GM21786 (cell line): ENCODE measurements at regions not wholly inside any gene's neighbourhood (a gene's known extent, or its start where the extent isn't known, plus 50 kb on each side); places are given as distances from the start of the nearest gene placed in this dataset.
"Not testable (repeated sequence)": the region's sequence is repeated elsewhere in the genome, so short reads cannot be mapped to it uniquely, and the experiment has no call there.

ENCODE experiments used
- ATAC-seq: cut with Tn5 transposase; IDR thresholded peaks from one replicate; pipeline ENCODE4 v1.9.1; 2021; ENCODE audit not compliant: unreplicated experiment

DNA sequence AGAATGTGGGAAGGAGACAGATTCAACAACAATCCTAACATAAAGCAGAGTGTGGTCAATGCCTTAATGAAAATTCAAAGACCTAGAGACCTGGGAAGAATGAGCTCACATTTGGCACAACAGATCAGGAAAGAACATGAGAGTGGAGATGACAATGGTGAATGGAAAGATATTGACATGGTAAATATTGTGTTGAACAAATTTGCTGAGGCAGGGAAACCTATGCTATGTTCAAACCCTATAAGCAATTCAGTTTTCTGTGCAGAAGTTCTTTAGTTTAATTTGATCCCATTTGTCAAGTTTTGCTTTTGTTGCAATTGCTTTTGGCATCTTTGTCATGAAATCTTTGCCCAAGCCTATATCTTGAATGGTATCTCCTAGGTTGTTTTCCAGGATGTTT, 199.4 kb upstream of the LRRTM4 start:
- ATAC-seq, result no peak

DNA sequence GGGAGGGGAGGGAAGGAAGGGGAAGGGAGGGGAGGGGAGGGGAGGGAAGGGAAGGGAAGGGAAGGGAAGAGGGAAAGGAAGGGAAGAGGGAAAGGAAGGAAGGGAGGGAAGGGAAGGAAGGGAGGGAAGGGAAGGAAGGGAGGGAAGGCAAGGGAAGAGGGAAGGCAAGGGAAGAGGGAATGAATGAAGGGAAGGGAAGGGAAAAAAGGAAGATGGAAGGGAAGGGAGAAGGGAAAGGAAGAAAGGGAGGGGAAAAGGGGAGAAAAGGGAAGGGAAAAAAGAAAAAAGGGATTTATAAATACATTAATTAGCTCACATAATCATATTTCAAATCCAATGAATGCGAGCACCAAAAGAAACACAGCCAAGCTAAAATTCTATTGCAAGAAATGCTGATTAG, 202.9 kb upstream of the LRRTM4 start:
- ATAC-seq, result no peak

DNA sequence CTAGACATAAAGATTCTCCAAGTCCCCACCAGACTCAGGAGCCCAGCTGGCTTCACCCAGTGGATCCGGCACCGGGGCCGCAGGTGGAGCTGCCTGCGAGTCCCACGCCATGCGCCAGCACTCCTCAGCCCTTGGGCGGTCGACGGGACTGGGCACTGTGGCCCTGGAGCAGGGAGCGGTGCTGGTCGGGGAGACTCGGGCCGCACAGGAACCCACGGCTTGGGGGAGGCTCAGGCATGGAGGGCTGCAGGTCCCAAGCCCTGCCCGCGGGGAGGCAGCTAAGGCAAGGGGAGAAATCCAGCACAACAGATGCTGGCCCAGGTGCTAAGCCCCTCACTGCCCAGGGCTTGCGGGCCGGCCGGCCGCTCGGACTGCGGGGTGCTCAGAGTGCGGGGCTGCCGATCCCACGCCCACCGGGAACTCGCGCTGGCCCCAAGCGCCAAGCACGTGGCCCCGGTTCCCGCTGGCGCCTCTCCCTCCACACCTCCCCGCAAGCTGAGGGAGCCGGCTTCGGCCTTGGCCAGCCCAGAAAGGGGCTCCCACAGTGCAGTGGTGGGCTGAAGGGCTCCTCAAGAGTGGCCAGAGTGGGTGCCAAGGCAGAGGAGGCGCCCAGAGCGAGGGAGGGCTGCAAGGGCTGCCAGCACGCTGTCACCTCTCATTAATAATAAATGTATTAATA, 212.6 kb upstream of the LRRTM4 start:
- not testable (repeated sequence) for ATAC-seq

DNA sequence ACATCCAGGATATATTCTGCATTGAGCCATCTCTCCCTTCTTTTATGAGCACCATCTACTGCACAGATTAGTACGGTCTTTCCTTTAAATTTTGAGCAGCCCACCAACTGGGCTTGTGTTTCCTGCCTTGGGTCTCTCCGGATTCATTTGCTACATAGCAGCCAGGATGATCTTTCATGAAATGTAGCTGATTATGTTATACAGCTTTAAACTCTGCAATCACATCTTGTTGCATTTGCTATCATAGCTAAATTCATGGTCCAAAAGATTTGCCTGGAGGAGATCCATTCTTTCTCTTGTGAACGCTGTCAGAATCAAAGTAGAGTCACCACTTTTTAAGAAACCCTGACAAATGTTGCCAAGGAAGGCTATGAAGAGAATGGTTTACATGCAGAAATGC, 215.1 kb upstream of the LRRTM4 start:
- ATAC-seq, result no peak

DNA sequence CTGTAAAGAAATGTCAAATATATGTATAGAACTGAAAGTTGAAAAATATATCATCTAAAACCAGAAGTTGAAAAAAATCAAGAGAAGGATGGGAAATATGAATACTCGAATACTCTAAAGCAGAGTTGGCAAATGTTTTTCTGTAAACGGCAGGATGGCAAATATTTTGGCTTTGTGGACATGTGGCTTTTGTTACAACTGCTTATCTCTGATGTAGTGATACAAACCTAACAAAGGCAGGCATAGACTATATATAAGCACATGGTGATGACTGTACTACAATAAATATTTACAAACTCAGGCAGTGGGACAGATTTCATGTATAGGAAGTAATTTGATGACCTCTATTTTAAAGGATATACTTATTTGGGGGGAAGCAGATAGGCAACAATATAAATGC, 224.6 kb upstream of the LRRTM4 start:
- ATAC-seq, result no peak

DNA sequence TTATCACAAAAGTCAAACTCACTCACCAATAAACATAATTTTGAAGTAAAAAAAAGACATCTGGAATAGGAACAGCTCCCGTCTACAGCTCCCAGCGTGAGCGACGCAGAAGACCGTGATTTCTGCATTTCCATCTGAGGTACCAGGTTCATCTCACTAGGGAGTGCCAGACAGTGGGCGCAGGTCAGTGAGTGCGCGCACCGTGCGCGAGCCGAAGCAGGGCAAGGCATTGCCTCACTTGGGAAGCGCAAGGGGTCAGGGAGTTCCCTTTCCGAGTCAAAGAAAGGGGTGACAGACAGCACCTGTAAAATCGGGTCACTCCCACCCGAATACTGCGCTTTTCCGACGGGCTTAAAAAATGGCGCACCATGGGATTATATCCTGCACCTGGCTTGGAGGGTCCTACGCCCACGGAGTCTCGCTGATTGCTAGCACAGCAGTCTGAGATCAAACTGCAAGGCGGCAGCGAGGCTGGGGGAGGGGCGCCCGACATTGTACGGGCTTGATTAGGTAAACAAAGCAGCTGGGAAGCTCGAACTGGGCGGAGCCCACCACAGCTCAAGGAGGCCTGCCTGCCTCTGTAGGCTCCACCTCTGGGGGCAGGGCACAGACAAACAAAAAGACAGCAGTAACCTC, 231.7 kb upstream of the LRRTM4 start:
- ATAC-seq, result not testable (repeated sequence)

DNA sequence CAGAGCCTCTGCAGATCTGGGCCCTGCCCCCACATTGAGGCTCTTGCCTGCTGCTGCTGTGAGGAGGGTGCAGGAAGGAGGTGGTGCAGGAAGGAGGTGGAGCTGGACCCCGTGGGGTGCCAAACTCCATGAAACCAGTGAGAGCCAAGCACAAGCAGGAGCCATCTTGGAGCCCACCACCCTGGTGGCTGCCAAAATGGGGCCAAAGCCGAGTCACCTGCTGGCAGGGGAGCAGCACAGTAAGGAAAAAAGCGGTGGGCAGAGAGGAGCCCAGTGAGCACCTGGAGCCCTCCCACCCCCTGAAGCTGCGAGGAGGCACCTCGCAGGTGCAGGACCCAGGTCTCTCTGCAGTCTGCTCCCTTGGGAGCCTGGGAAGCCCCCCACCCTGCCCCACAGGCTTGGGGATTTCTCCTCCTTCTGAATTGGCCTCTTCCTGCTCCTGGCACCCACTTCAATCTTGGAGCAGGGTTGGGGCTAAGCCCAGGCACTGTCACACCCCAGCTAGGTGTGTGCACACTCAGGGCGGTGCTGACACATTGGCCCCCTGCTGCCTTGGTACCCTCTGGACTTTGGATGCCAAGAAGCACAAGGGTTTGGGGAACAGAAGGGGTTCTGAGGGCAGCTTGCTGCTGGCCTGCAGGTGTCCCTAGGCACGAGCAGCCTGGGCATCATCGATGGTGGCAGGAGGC, 245.4 kb upstream of the LRRTM4 start:
- no peak for ATAC-seq

DNA sequence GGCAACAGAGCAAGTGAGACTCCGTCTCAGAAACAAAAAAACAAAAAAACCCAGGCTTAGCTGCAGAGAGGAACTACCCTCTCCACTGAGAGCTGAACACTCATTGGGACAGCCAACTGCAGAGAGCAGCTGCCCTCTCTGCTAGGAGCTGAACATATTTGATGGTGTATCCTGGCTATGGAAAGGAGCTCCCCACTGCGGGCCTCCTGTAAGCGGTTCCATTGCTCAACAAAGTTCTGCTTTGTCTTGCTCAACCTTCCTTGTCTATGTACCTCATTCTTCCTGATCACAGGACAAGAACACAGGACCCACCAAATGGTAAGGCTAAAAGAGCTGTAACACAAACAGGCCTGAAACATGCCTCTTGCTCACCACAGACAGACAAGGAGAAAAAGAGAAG, 246.3 kb upstream of the LRRTM4 start:
- no peak for ATAC-seq

DNA sequence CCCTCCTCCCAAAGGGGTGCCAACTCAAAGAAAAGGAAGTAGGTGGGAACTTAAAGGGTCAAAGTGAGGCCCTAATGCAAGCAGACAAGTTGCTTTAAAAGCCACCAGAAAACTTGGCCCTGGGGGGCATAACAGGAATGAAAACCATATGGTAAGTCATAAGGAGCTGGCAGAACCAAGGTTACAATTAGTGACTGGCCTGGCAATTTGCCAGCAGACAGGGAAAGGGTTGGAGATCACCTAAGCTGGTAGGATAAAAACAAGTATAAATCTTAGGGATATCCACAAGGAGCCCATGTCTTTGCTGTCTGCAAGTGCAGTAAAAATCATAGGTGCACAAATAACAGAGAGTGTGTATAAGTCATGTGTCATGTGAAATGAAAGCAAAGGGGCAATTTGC, 256.7 kb upstream of the LRRTM4 start:
- no peak for ATAC-seq

DNA sequence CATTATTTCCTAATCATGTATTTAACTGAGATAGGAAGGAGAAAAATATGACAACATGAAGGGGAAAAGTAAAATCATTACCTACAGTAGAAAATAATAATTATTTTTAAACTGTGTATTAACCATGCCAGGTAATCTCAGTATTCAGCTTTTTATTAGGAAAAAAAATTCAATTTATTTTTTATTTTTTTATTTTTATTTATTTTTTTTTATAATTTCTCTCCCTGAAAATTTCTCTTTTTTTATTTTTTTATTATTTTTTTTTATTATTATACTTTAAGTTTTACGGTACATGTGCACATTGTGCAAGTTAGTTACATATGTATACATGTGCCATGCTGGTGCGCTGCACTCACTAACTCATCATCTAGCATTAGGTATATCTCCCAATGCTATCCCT, 271.3 kb upstream of the LRRTM4 start:
- ATAC-seq, result not testable (repeated sequence)

DNA sequence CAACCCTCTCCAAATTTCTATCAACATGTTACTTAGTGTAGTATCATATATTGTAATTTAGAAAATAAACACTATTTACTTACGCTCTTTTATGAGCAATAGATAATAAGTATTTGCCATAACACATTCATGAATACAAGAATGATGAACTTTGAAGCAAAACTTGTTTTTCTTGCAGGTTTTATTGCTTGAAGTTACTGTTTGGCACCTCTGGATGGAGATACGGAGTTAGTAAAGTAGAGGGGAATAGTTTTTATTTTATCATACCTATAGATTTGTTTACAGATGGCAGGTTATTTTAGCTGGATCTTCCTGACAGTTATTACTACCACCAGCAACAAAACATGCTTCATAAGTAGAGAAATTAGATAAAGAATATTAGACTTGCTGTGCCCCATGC, 274.2 kb upstream of the LRRTM4 start:
- ATAC-seq, result no peak

DNA sequence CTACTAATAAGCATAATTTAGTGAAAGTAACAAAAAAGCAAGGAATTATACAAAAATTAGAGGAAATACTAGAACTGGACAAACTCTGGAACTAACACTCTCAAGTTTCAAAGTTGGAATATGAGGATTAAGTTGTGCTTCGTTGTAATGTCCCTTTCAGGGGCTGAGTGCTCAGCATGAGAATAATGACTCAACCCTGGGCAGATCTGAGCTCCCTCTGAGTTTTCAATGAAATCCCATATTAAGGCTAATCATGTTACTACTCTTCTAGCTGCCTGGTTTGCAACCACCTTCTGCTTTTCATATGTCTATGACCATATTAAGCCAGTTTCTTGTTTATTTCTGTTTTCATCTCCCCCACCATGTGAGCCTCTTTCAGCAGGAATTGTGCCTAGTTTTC, 274.9 kb upstream of the LRRTM4 start:
- no peak for ATAC-seq

DNA sequence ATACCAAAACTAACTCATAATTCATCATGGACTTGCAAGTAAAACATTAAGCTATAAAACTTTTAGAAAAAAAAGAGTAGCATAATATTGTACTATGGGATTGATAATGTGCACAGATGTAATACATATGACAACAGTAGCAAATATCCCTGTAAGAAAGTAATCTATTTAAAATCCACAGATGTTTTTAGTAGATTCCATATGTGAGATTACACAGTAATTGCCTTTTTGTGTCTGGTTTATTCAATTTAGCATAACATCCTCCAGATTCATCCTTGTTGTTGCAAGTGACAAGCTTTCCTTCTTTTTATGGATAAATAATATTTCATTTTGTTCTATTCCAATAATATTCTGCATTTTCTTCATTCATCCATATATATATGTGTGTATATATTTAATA, 278.2 kb upstream of the LRRTM4 start:
- no peak for ATAC-seq

DNA sequence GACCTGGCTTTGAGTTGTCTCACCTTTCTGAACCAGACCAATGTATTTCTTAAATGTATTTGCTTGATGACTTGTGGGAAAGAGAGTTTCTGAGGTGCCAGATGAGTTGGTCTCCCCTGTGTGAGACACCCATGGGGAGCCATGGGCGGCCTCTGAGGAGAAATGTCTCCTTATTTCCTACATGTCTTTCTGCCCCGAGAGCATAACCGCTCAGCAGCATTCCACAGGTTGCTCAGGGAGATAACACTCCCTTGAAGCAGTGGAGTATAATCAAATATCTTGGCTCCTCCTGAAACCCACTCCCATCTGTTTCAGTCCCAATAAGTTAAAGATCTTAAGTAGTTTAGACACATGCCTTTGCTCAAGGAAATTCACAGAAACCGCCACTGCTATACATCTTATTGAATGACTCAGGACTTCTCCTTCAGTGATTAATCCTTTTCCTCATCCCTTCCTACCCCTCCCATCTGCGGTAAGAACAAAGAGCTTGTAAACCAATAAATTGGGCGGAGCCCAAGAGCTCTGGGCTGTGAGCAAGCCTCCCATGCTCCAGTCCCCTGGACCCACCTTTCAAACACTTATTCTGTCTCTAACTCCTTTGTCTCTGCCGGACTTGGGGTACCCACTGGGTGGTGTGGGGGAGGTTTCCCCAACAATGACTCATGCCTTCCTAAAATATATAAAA, 285.5 kb upstream of the LRRTM4 start:
- no peak for ATAC-seq

DNA sequence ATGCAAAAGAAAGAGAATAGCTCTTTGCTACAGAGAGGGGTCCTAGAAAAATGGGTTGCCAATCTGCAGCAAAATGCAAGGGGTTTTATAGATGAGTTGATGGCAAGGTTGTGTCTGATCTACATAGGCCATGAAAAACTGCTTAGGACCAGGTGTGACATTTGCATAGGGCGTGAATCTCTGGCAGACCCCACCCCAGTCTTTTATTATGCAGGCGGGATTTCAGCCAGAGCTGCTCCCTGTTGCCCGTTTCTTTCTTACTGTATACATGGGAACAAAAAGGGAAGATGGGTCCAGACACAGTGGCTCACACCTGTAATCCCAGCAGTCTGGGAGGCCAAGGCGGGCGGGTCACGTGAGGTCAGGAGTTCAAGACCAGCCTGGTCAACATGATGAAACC, 286.4 kb upstream of the LRRTM4 start:
- no peak for ATAC-seq

DNA sequence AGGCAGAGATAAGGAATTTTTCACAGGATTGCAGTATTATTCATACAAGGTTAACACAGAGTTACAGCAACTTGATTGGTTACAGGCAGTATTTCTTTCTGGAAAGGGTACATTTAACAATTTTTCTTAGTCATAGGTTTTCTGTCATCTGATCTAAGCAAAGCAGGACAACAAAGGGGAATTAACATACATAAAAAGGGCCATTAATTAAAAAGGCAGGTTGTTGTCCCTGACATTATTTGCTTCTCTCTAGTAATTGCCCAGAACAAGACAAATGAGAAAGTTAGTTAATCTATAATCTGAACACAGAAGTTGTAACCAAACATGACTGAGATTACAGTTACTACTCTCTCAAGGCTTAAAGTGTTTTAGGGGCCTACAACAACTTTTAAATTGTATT, 291.4 kb upstream of the LRRTM4 start:
- no peak for ATAC-seq

DNA sequence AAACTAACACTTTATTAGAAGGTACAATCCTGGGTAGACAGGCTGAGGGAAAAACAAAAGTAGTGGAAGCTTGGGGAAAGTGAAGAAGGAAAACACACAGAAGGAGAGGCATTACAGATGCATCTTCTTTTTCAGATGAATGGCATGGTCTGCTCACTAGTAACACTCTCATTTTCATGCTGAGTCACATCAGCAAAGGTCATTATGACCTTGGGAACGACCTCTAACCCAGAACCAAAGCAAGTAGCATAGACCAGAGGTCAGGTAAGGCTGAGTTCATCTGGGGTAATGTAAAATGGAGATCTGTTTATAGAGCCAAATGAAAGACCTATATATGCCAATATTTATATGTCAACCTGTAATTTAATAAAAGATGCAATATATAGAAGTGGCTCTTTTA, 294.4 kb upstream of the LRRTM4 start:
- ATAC-seq, result no peak

DNA sequence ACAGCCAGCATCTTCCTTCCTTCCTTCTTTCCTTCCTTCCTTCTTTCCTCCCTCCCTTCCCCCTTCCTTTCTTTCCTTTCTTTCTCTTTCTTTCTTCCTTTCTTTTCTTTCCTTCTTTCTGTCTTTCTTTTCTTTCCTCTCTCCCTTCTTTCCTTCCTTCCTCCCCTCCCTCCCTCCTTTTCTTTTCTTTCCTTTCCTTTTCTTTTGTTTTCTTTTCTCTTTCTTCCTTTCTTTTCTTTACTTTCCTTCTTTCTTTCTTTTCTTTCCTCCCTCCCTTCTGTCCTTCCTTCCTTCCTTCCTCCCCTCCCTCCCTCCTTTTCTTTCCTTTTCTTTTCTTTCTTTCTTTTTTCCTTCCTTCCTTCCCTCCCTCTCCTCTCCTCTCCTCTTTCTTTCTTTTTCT, 296.0 kb upstream of the LRRTM4 start:
- ATAC-seq, result no peak

DNA sequence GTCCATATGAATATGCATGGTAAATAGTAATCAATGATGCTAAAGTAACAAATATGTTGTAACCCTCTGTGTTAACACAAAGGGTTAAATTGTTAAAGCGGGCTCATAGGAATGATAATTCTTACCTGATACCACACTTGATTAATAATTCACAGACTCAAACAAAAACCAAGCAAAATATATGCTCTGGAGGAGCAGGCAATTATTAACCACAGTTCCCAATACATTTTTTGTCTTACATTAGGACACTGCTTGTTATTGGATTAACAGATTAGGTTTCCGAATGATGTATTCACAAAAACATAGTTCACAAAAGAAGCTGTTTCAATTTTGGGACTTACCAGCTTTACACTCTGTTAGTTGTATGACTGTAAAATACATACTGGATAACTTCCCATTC, 300.9 kb upstream of the LRRTM4 start:
- ATAC-seq, result no peak

DNA sequence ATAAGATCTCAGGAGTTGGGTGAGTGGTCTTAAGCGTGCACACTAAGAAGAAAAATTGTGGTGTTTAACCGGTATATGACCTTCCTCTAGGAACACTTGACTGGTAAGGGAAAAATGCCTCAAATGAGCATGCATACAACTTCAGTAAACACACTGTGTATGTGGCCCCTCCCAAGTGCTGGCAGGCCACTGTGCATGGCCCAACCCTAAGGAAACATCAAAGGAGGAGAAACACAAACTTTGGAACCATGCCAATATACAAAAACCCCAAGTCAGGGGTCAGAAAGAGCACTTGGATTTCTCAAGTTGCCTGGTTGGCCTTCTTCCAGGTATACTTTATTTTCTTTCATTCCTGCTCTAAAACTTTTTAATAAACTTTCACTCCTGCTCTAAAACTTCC, 308.9 kb upstream of the LRRTM4 start:
- ATAC-seq, result no peak

DNA sequence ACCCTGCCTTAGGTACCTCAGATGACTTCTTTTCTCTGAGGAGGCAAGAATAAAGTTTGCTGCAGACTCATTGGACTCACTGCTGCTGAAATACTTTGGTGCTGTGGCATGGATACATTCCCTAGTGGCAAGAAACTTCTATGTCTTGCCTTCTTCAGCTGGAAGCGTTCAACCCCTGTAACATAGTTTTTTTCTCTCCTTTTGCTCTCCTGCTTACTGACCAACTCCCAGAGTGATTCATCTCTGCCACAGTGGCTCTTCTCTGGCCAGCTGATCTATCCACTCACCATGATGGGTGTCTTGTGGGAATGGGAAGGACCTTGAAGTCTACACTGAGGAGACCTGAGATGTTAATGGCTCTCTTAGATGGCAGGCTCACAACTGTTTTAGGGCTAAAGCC, 309.3 kb upstream of the LRRTM4 start:
- no peak for ATAC-seq

DNA sequence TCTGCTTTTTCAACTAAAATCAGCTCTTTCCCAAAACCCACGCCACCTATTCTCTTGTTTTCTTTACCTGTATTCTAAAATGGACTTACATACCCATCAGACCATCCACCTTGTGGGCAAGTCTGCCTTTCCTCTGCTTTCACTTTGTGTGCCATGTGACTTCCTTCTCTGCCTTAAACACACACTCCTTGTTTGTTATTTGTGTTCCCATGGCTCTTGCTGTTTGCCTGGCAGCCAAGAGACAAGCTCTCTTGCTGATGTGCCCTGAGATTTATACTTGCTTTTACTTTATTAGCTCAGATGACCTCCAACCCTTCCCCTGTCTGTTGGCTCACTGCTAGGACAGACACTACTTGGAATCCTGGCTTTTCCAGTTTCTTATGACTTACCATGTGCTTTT, 309.7 kb upstream of the LRRTM4 start:
- ATAC-seq, result no peak
